CD4-positive, CD25-positive, alpha-beta regulatory T cell (primary cell): ENCODE measurements at regions not wholly inside any gene's neighbourhood (a gene's known extent, or its start where the extent isn't known, plus 50 kb on each side); places are given as distances from the start of the nearest gene placed in this dataset.

ENCODE experiments used
- ATAC-seq, 2 donors: fragments of 150-1000 bp; cut with Tn5 transposase; one replicate each; pipeline ENCODE4 v1.10.0; 2021; ENCODE audit warnings: low read depth in 2 of 2, moderate number of reproducible peaks in 2 of 2, moderate library complexity in 1 of 2
- DNase-seq, 3 donors: peaks; one replicate each; pipeline versions ENCODE4 v3.0.0 to v3.0.0-alpha.2; 2012 to 2022; ENCODE audit warnings: mixed read lengths in 1 of 3
- H3K27ac ChIP-seq: one replicate; pipeline ENCODE4 v1.7.0; 2013; ENCODE audit warnings: mild to moderate bottlenecking, low read length; ENCODE audit not compliant: insufficient read depth, poor library complexity, severe bottlenecking
- H3K27me3 ChIP-seq: one replicate; pipeline ENCODE4 v1.7.0; 2013; ENCODE audit warnings: low read length; ENCODE audit not compliant: control insufficient read depth, insufficient read depth
- H3K36me3 ChIP-seq: one replicate; pipeline ENCODE4 v1.7.0; 2013; ENCODE audit warnings: mild to moderate bottlenecking, low read length, moderate library complexity; ENCODE audit not compliant: control insufficient read depth, insufficient read depth
- H3K4me1 ChIP-seq: 2 replicates; pipeline ENCODE4 v1.7.0; 2013; ENCODE audit warnings: mild to moderate bottlenecking, low read length; ENCODE audit not compliant: insufficient read depth, control insufficient read depth, poor library complexity, severe bottlenecking
- H3K4me3 ChIP-seq: one replicate; pipeline ENCODE4 v1.7.0; 2013; ENCODE audit warnings: low read depth, mild to moderate bottlenecking, low read length, moderate library complexity
- H3K9me3 ChIP-seq, 2 experiments: 1 replicate in 1 of 2; 2 replicates in 1 of 2; pipeline ENCODE4 v1.7.0; 2013; ENCODE audit warnings: low read length in 2 of 2, mild to moderate bottlenecking in 1 of 2, moderate library complexity in 1 of 2; ENCODE audit not compliant: control insufficient read depth in 2 of 2
- H3K27ac Mint-ChIP-seq, 3 donors: one replicate each; pipeline ENCODE4 v1.8.0; 2020 to 2022; ENCODE audit warnings: mild to moderate bottlenecking in 3 of 3, mixed read lengths in 3 of 3, moderate library complexity in 2 of 3
- H3K27me3 Mint-ChIP-seq: one replicate; pipeline ENCODE4 v1.8.0; 2022; ENCODE audit warnings: mild to moderate bottlenecking, mixed read lengths
- H3K36me3 Mint-ChIP-seq: one replicate; pipeline ENCODE4 v1.8.0; 2020; ENCODE audit warnings: mixed read lengths
- H3K4me1 Mint-ChIP-seq, 4 donors: one replicate each; pipeline ENCODE4 v1.8.0; 2020 to 2022; ENCODE audit warnings: mixed read lengths in 4 of 4, mild to moderate bottlenecking in 1 of 4
- H3K4me3 Mint-ChIP-seq, 4 donors: one replicate each; pipeline ENCODE4 v1.8.0; 2020 to 2022; ENCODE audit warnings: mild to moderate bottlenecking in 4 of 4, mixed read lengths in 4 of 4, moderate library complexity in 3 of 4
- H3K9me3 Mint-ChIP-seq, 7 donors: one replicate each; pipeline ENCODE4 v1.8.0; 2020 to 2022; ENCODE audit warnings: mixed read lengths in 7 of 7, mild to moderate bottlenecking in 3 of 7, moderate library complexity in 2 of 7

DNA sequence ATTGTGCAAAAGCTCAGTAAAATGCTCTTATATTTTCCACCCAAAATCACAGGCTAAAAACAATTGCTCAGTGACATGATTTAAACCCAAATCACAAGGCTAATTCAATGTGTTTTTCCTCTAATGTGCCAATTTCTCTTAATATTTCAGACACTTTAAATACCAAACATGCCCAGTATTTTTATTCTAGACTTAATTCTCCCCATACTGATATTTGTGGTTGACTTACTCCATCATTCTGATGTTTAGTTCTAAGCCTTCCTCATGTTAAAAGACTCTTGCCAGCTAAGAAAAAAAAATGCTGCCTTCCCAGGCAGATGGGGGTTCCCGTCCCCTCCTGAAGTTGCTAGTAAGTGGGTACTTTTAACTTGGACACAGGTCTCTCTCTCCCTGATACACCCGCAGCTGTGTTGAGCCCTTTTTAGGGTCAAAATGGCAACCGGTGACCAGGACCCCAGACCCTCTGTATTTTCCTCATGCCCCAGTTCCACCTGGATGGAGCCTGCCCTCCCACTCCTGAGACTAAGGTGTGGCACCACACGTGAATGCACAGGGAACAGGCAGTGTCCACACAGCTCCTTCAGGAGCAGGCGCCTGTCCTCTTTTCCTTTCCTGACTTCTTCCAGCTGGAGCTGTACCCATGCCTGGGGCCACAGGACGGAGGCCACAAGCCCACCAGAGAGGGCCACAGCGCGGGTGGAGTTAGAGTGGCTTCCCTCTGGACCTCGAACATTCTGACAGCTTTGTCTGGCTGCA is 118.9 kb downstream of the RIPK4 start:
- no peaks in the 10 kb centered on the region for H3K9me3 Mint-ChIP-seq
- Histone ChIP-seq H3K27me3 (no peaks in the 10 kb centered on the region), H3K4me1 (no peaks in the 10 kb centered on the region), H3K36me3 (no peaks in the 10 kb centered on the region), H3K9me3 (no peaks in the 10 kb centered on the region), H3K27ac (no peak overlapping the region), H3K4me3 (no peak overlapping the region)
- H3K27me3 Mint-ChIP-seq: peaks cover 19% of the 10 kb centered on the region
- DNase-seq (no peak), ATAC-seq (no peak)
- no peaks in the 10 kb centered on the region for H3K4me1 Mint-ChIP-seq
- H3K4me3 Mint-ChIP-seq: no peak overlapping the region
- H3K27ac Mint-ChIP-seq: no peak overlapping the region
- H3K36me3 Mint-ChIP-seq: no peaks in the 10 kb centered on the region

GRCh38 chr21:41643246-41643966 is 123.4 kb downstream of the RIPK4 start:
- H3K9me3 ChIP-seq: no peaks in the 10 kb centered on the region
- H3K4me1 ChIP-seq: no peaks in the 10 kb centered on the region
- Mint-ChIP-seq H3K27me3 (peaks cover 12% of the 10 kb centered on the region), H3K4me3 (no peak overlapping the region), H3K36me3 (no peaks in the 10 kb centered on the region), H3K9me3 (no peaks in the 10 kb centered on the region), H3K4me1 (no peaks in the 10 kb centered on the region), H3K27ac (no peak overlapping the region)
- ATAC-seq (no peak), DNase-seq (no peak)
- H3K27ac ChIP-seq: no peak overlapping the region
- no peak overlapping the region for H3K4me3 ChIP-seq
- H3K36me3 ChIP-seq: no peaks in the 10 kb centered on the region
- no peaks in the 10 kb centered on the region for H3K27me3 ChIP-seq

DNA sequence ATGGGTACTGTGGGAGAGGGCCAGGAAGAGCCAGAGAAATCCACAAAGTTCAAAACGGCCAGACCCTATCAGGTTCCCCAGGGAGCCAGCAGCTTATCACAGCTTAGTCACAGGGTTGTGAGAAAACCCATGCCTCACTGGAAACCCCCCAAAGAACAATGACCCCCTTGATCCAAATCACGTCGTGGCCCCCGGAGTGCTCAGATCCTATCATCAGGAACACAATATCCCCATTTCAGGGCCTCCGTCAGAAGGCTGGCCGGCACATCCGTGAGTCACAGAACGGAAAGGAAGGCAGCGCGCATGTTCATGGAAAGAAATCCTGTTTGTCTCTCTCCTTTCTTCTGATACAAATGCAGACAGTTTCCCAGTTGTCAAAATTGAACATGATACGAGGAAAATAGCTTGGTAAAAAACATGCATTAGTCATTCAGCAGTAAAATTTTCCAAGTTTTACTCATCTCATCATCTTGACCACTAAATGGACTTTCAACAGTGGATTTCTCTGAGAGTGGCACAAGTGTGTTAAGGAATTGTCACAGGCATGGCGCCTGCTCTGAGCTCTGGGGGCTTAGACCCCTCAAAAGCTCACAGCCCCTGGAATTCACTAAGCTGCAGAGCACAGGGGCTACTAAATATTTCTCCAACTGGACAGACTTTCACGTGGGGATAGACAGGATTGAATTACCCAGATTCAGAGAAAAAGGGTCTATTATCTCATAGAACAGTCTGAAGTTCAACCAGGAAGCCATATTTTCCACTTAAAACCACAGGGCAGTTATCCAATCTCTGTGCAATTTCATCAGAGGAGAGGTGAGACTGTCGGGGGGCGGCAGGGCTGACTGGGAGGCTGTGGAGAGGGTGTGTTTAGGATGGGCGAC is 124.8 kb downstream of the RIPK4 start:
- Histone ChIP-seq H3K27ac (no peak overlapping the region), H3K9me3 (no peaks in the 10 kb centered on the region), H3K27me3 (no peaks in the 10 kb centered on the region), H3K4me1 (no peaks in the 10 kb centered on the region), H3K4me3 (no peak overlapping the region), H3K36me3 (no peaks in the 10 kb centered on the region)
- H3K27me3 Mint-ChIP-seq: peaks cover 9% of the 10 kb centered on the region
- H3K27ac Mint-ChIP-seq: no peak overlapping the region
- H3K36me3 Mint-ChIP-seq: no peaks in the 10 kb centered on the region
- DNase-seq (no peak), ATAC-seq (no peak)
- no peaks in the 10 kb centered on the region for H3K9me3 Mint-ChIP-seq
- no peaks in the 10 kb centered on the region for H3K4me1 Mint-ChIP-seq
- no peak overlapping the region for H3K4me3 Mint-ChIP-seq

DNA sequence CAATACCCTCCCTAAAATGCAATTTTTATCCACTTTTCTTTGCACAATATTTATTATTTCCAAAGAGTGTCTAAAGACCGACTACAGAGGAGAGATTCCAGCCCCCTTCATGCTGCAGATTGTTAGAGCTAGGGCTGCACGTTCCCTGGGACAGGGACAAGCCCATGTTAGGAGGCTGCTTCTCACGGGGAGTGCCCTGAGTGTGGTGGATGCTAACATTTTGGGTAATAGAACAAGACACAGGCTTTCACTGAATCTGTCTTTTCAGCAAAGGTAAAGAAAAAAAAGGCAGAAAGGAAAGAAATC is 125.4 kb downstream of the RIPK4 start:
- Histone ChIP-seq H3K4me1 (no peaks in the 10 kb centered on the region), H3K27me3 (no peaks in the 10 kb centered on the region), H3K4me3 (no peak overlapping the region), H3K9me3 (no peaks in the 10 kb centered on the region), H3K36me3 (no peaks in the 10 kb centered on the region), H3K27ac (no peak overlapping the region)
- Mint-ChIP-seq H3K27me3 (peaks cover 9% of the 10 kb centered on the region), H3K4me1 (no peaks in the 10 kb centered on the region), H3K9me3 (no peaks in the 10 kb centered on the region), H3K27ac (no peak overlapping the region), H3K36me3 (no peaks in the 10 kb centered on the region), H3K4me3 (no peak overlapping the region)
- DNase-seq (no peak), ATAC-seq (no peak)

DNA sequence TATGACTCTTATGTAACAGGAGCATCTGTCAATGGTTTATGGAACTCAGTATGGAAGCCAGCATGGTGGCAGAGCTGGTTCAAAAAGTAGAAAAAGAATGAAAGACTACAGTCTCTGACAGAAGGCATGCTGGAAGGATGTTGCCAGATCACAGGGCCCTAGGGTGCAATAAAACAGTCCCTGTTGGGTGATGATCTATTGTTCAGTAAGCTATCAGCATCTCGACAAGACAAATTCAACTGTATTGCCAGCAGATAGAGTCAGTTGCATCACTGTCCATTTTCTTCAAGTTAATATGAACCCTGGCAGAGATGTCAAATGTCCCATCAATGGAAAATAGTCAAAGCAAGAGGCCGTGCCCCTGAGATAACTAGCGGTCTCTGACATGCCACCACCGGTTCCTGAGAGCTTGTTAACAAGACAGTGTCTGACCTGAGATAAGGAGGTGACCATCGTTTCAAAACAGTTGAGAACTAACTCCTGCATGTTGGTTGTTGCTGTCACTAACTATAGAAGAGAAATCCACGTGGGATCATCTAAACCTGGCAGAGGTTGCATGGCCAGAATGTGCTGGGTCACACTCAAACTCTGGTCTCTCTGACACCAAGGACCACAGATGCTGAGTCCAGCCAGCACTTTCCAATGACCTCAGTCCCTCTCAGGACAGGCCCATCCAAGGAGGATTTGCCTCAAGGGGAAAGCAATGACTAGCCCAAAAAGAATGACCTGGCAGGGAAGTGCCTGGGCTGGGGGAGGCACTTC is 125.9 kb downstream of the RIPK4 start:
- Histone ChIP-seq H3K9me3 (no peaks in the 10 kb centered on the region), H3K4me3 (no peak overlapping the region), H3K27me3 (no peaks in the 10 kb centered on the region), H3K36me3 (no peaks in the 10 kb centered on the region), H3K4me1 (no peaks in the 10 kb centered on the region), H3K27ac (no peak overlapping the region)
- Mint-ChIP-seq H3K4me3 (no peak overlapping the region), H3K27ac (no peak overlapping the region), H3K27me3 (peaks cover 9% of the 10 kb centered on the region), H3K4me1 (no peaks in the 10 kb centered on the region), H3K36me3 (no peaks in the 10 kb centered on the region), H3K9me3 (peaks cover 0 to 2% (median 0%) of the 10 kb centered on the region in 7 donors)
- DNase-seq (no peak), ATAC-seq (no peak)

DNA sequence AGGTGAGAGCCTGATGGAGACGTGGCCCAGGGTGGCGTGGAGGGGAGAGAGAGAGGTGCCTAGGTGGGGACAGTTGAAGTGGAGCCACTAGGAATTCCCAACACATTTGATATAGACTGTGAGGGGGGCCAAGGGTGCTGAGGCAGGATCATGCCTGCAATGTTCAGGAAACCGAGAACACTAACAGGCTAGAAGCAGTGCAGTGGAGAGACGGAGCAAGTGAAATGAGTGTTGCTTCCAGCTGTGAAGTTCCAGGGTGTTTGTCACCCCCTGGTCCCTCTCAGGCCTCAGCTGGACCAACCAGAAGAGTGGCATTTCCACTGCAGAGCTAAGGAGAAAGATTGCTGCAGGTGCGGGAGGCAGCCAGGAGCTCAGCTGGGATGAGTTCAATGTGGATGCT is 127.1 kb downstream of the RIPK4 start:
- H3K27me3 Mint-ChIP-seq: peaks cover 9% of the 10 kb centered on the region
- H3K4me1 Mint-ChIP-seq: no peaks in the 10 kb centered on the region
- H3K9me3 Mint-ChIP-seq: peaks cover 0 to 2% (median 0%) of the 10 kb centered on the region in 7 donors

GRCh38 chr21:41639336-41639735 is 127.5 kb downstream of the RIPK4 start:
- no peaks in the 10 kb centered on the region for H3K27me3 ChIP-seq
- no peaks in the 10 kb centered on the region for H3K4me1 Mint-ChIP-seq
- peaks cover 11% of the 10 kb centered on the region for H3K27me3 Mint-ChIP-seq
- H3K27ac ChIP-seq: no peak overlapping the region
- peaks cover 0 to 2% (median 0%) of the 10 kb centered on the region in 7 donors for H3K9me3 Mint-ChIP-seq
- no peak overlapping the region for H3K4me3 Mint-ChIP-seq
- no peaks in the 10 kb centered on the region for H3K9me3 ChIP-seq
- no peak overlapping the region for H3K4me3 ChIP-seq
- DNase-seq (no peak), ATAC-seq (no peak)
- no peaks in the 10 kb centered on the region for H3K36me3 Mint-ChIP-seq
- no peaks in the 10 kb centered on the region for H3K4me1 ChIP-seq
- no peak overlapping the region for H3K27ac Mint-ChIP-seq
- H3K36me3 ChIP-seq: no peaks in the 10 kb centered on the region

More for the DNA sequence above, 127.1 kb downstream of the RIPK4 start:
- Mint-ChIP-seq H3K36me3 (no peaks in the 10 kb centered on the region), H3K4me3 (no peak overlapping the region), H3K27ac (no peak overlapping the region)
- no peak for ATAC-seq
- Histone ChIP-seq H3K4me1 (no peaks in the 10 kb centered on the region), H3K27me3 (no peaks in the 10 kb centered on the region), H3K36me3 (no peaks in the 10 kb centered on the region), H3K9me3 (no peaks in the 10 kb centered on the region), H3K4me3 (no peak overlapping the region), H3K27ac (no peak overlapping the region)
- no peak for DNase-seq
